HepG2 (cell line): ENCODE measurements at regions not wholly inside any gene's neighbourhood (a gene's known extent, or its start where the extent isn't known, plus 50 kb on each side); places are given as distances from the start of the nearest gene placed in this dataset.

Experiments used
- ATAC-seq: fragments of 200-7000 bp; cut with Tn5 transposase; 3 replicates; pipeline ENCODE4 v1.9.1; 2020; ENCODE audit warnings: mild to moderate bottlenecking, moderate library complexity
- BruUV-seq: library from RNA; stranded (reverse); fragments of 400-500 nt; replicated peaks from 2 replicates; lab custom pipeline; 2021; lab: Mats Ljungman, UMichigan
- CTCF ChIA-PET: fragments of 300-600 bp; formaldehyde crosslinking; extraction: SDS; loops from one replicate; lab custom pipeline; 2021; ENCODE audit warnings: low total read pairs, inconsistent platforms, low intra/inter-chr PET ratio; lab: Yijun Ruan, JAX
- POLR2A ChIA-PET: fragments of 350-600 bp; sonication (Branson Sonifier 250); formaldehyde crosslinking; loops from one replicate; lab custom pipeline; 2020; ENCODE audit warnings: antibody characterized with exemption, inconsistent platforms; lab: Yijun Ruan, JAX
- DNase-seq: peaks from one replicate; pipeline ENCODE4 v3.0.0-alpha.2; 2015; ENCODE audit warnings: low spot score
- FAIRE-seq: peaks from 3 replicates; lab custom pipeline; 2011; peaks lifted over from hg19 to GRCh38; lab: Jason Lieb, UNC
- H2AFZ ChIP-seq: one replicate; pipeline ENCODE4 v1.6.1; 2011; ENCODE audit warnings: low read length, inconsistent platforms
- H3K27ac ChIP-seq: fragments of 300-600 bp; 3 replicates; pipeline ENCODE4 v1.8.0; 2011; ENCODE audit warnings: mixed run types, mild to moderate bottlenecking, mixed read lengths, low read length, inconsistent platforms; ENCODE audit not compliant: insufficient read depth; ENCODE audit errors: extremely low read length
- H3K27me3 ChIP-seq, 2 experiments: fragments of 200-600 bp in 1 of 2; 2 replicates in 1 of 2; 3 replicates in 1 of 2; pipeline versions ENCODE4 v1.6.0 to v1.8.0; 2011; ENCODE audit warnings: low read length in 2 of 2, mild to moderate bottlenecking in 2 of 2, moderate library complexity in 2 of 2, inconsistent platforms in 1 of 2; ENCODE audit not compliant: insufficient read depth in 2 of 2, control insufficient read depth in 1 of 2
- H3K36me3 ChIP-seq, 2 experiments: fragments of 200-600 bp in 1 of 2; replicated peaks in 1 of 2; 2 replicates in 1 of 2; 3 replicates in 1 of 2; pipeline versions ENCODE4 v1.5.1 to v1.8.0; 2011; ENCODE audit warnings: low read length in 2 of 2, inconsistent platforms in 1 of 2; ENCODE audit not compliant: insufficient read depth in 2 of 2, control insufficient read depth in 1 of 2
- H3K4me1 ChIP-seq: 2 replicates; pipeline ENCODE4 v1.5.1; 2012; ENCODE audit warnings: low read length, inconsistent platforms; ENCODE audit not compliant: insufficient read depth
- H3K4me2 ChIP-seq: 2 replicates; pipeline ENCODE4 v1.6.0; 2011; ENCODE audit warnings: low read depth, low read length, inconsistent platforms
- H3K4me3 ChIP-seq, 3 experiments: fragments of 200-600 bp in 1 of 3; sonication (generic), shearing (Covaris generic) in 1 of 3; replicated peaks in 1 of 3; 2 replicates each; pipeline ENCODE4 v1.5.1; 2011 to 2016; ENCODE audit warnings: low read length in 3 of 3, inconsistent platforms in 2 of 3, low read depth in 2 of 3, mild to moderate bottlenecking in 2 of 3, control low read depth in 1 of 3, mixed read lengths in 1 of 3; ENCODE audit not compliant: insufficient read depth in 1 of 3
- H3K79me2 ChIP-seq: one replicate; pipeline ENCODE4 v1.6.1; 2011; ENCODE audit warnings: low read length, inconsistent platforms; ENCODE audit not compliant: insufficient read depth
- H3K9ac ChIP-seq: 2 replicates; pipeline ENCODE4 v1.6.0; 2011; ENCODE audit warnings: mild to moderate bottlenecking, low read depth, low read length, inconsistent platforms; ENCODE audit not compliant: insufficient read depth
- H3K9me3 ChIP-seq: 2 replicates; pipeline ENCODE4 v1.5.1; 2012; ENCODE audit warnings: mild to moderate bottlenecking, low read length
- H4K20me1 ChIP-seq: 2 replicates; pipeline ENCODE4 v1.6.0; 2011; ENCODE audit warnings: inconsistent platforms, mild to moderate bottlenecking, low read length, moderate library complexity; ENCODE audit not compliant: insufficient read depth
- ARHGAP35 ChIP-seq: sonication (generic); formaldehyde crosslinking; IDR thresholded peaks from 2 replicates; pipeline ENCODE4 v1.9.0; 2022; ENCODE audit warnings: mild to moderate bottlenecking, inconsistent platforms, moderate library complexity, missing genetic modification reagents, borderline replicate concordance
- ELF3 ChIP-seq: IDR thresholded peaks from 2 replicates; pipeline ENCODE4 v1.6.1; 2016; ENCODE audit warnings: missing genetic modification reagents, missing compliant biosample characterization
- NFIC ChIP-seq: IDR thresholded peaks from 2 replicates; pipeline ENCODE4 v1.6.1; 2012; ENCODE audit warnings: mild to moderate bottlenecking, low read length, inconsistent platforms
- REPIN1 ChIP-seq: sonication (generic); formaldehyde crosslinking; IDR thresholded peaks from 2 replicates; pipeline ENCODE4 v1.8.0; 2022; ENCODE audit warnings: missing genetic modification reagents, low read depth, mild to moderate bottlenecking, borderline replicate concordance
- SATB2 ChIP-seq: sonication (generic); formaldehyde crosslinking; IDR thresholded peaks from 2 replicates; pipeline ENCODE4 v1.5.0; 2020; ENCODE audit warnings: missing genetic modification reagents
- SMAD1 ChIP-seq: sonication (generic); formaldehyde crosslinking; IDR thresholded peaks from 2 replicates; pipeline ENCODE4 v1.4.0; 2020; ENCODE audit warnings: missing genetic modification reagents, low read depth, mild to moderate bottlenecking, borderline replicate concordance
- ZBTB8A ChIP-seq: sonication (generic); formaldehyde crosslinking; IDR thresholded peaks from 2 replicates; pipeline ENCODE4 v1.4.0; 2020; ENCODE audit warnings: mild to moderate bottlenecking, low read depth, missing genetic modification reagents, borderline replicate concordance
- ZNF816 ChIP-seq: sonication (generic); formaldehyde crosslinking; IDR thresholded peaks from 2 replicates; pipeline ENCODE4 v1.8.0; 2022; ENCODE audit warnings: missing genetic modification reagents, mild to moderate bottlenecking, borderline replicate concordance
- in situ Hi-C: cut with HindIII; loops from 2 replicates; pipeline ENCODE4 v1.10.0; 2017; ENCODE audit warnings: low pct_unique_long_range_greater_than_20kb; ENCODE audit not compliant: extremely low pct_ligation_motif_present
- intact Hi-C: fragments of 100-400 bp; cut with micrococcal nuclease; formaldehyde crosslinking; loops from one replicate; pipeline ENCODE4 v1.10.0; 2022; ENCODE audit not compliant: unreplicated experiment
- TF ChIP-seq, protein P1 (sequence below): sonication (generic); formaldehyde crosslinking; IDR thresholded peaks from 2 replicates; pipeline ENCODE4 v1.5.0; 2020; ENCODE audit warnings: mild to moderate bottlenecking, missing genetic modification reagents, borderline replicate concordance
- TF ChIP-seq, protein P2 (sequence below): sonication (generic); formaldehyde crosslinking; IDR thresholded peaks from 2 replicates; pipeline ENCODE4 v1.4.0; 2020; ENCODE audit warnings: missing genetic modification reagents, low read depth, mild to moderate bottlenecking, borderline replicate concordance
- TF ChIP-seq, protein P3 (sequence below): sonication (generic); formaldehyde crosslinking; IDR thresholded peaks from 2 replicates; pipeline ENCODE4 v1.5.1; 2020; ENCODE audit warnings: mild to moderate bottlenecking, missing genetic modification reagents
- TF ChIP-seq, protein P4 (sequence below): sonication (generic); formaldehyde crosslinking; IDR thresholded peaks from 2 replicates; pipeline ENCODE4 v1.5.0; 2020; ENCODE audit warnings: missing genetic modification reagents, mild to moderate bottlenecking, borderline replicate concordance

DNA sequence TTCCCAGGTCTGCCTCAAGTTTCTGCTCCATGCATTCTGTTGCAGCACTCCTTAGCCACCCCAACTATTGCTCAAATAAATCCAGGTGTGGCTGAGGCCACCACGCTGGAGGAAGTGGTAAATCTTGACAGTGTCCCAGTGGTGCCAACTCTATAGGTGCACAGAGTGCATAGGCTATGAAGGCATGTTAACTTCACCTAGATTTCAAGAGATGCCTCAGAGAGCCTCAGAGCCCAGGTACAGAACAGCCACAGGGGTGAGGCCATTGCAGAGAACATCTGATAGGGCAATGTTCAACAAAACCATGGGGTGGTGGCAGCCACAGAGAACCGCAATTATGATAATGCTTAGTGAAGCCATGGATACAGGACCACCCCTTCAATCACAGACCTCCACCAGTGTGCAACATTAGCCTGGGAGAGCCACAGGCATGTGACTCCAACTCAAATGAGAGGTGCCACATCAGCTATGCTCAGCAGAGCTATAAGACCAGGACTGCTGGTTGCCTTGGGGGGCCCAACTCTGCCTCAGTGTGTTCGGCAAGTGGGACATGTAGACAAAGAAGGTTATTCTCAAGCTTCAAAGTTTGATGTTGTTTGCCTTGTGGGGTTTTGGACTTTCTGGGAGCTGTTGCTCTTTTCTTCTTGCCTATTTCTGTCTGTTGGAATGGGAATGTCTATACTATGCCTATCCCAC, 468.7 kb downstream of the ANKRD50 start (continued):
- TF ChIP-seq, protein P1, sequence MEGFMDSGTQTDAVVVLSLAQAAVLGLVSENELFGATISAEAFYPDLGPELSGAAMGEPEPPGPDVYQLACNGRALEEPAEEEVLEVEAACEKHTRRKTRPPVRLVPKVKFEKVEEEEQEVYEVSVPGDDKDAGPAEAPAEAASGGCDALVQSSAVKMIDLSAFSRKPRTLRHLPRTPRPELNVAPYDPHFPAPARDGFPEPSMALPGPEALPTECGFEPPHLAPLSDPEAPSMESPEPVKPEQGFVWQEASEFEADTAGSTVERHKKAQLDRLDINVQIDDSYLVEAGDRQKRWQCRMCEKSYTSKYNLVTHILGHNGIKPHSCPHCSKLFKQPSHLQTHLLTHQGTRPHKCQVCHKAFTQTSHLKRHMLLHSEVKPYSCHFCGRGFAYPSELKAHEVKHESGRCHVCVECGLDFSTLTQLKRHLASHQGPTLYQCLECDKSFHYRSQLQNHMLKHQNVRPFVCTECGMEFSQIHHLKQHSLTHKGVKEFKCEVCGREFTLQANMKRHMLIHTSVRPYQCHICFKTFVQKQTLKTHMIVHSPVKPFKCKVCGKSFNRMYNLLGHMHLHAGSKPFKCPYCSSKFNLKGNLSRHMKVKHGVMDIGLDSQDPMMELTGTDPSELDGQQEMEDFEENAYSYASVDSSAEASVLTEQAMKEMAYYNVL (CRISPR knock-in tag), result no peak
- TF ChIP-seq REPIN1 (CRISPR knock-in tag) (no peak), ARHGAP35 (CRISPR knock-in tag) (no peak), NFIC (no peak), ZBTB8A (no peak)
- TF ChIP-seq, protein P2, sequence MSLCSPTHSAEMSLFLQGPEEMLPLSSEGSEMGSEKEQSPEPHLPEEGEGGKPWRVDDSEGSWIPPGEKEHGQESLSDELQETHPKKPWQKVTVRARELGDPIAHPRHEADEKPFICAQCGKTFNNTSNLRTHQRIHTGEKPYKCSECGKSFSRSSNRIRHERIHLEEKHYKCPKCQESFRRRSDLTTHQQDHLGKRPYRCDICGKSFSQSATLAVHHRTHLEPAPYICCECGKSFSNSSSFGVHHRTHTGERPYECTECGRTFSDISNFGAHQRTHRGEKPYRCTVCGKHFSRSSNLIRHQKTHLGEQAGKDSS, result no peak

DNA sequence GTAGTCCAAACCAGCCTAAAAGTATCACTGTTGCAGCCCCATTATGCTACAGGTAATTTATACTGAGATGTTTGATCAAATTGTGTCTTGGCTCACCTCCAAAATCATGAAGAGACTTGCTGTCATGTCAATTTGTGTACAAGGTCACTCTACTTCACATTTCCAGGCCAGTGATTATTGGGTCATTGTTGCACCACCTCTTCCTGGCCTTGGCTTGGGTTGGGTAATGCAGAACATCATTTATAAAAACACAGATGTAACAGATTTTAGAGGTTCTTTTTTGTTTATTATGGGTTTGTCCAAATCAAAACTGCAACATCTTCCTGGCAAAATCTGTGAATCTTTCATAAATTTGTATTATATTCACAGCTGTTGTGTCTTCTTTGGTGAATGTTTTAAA, 459.5 kb downstream of the ANKRD50 start:
- Histone ChIP-seq H3K27ac (no peak overlapping the region), H2AFZ (no peak overlapping the region), H3K9me3 (no peaks in the 10 kb centered on the region), H3K4me1 (no peaks in the 10 kb centered on the region), H3K79me2 (no peaks in the 10 kb centered on the region), H3K4me3 (no peak overlapping the region), H4K20me1 (no peaks in the 10 kb centered on the region), H3K9ac (no peak overlapping the region), H3K4me2 (no peak overlapping the region), H3K27me3 (no peaks in the 10 kb centered on the region), H3K36me3 (no peaks in the 10 kb centered on the region)
- no TSS peak for BruUV-seq
- ChIA-PET CTCF (no interaction called here), POLR2A (no interaction called here)
- ATAC-seq, result no peak
- in situ Hi-C loops, result loop anchor here (25.0 kb wide), 2 partner anchors 491 to 866 kb away; partner anchors contain the start of gene SPRY1
- FAIRE-seq, result no peak
- intact Hi-C loops, result no loop called here
- no peak for DNase-seq
- TF ChIP-seq, protein P3, sequence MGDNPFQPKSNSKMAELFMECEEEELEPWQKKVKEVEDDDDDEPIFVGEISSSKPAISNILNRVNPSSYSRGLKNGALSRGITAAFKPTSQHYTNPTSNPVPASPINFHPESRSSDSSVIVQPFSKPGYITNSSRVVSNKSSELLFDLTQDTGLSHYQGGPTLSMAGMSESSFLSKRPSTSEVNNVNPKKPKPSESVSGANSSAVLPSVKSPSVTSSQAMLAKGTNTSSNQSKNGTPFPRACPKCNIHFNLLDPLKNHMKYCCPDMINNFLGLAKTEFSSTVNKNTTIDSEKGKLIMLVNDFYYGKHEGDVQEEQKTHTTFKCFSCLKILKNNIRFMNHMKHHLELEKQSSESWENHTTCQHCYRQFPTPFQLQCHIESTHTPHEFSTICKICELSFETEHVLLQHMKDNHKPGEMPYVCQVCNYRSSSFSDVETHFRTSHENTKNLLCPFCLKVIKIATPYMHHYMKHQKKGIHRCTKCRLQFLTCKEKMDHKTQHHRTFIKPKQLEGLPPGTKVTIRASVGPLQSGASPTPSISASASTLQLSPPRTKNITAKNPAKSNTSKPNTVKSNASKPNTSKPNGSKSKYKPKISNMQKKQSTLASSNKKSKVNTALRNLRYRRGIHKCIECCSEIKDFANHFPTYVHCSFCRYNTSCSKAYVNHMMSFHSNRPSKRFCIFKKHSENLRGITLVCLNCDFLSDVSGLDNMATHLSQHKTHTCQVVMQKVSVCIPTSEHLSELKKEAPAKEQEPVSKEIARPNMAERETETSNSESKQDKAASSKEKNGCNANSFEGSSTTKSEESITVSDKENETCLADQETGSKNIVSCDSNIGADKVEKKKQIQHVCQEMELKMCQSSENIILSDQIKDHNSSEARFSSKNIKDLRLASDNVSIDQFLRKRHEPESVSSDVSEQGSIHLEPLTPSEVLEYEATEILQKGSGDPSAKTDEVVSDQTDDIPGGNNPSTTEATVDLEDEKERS (CRISPR knock-in tag), result no peak
- TF ChIP-seq SATB2 (CRISPR knock-in tag) (no peak), ELF3 (no peak), SMAD1 (no peak), ZNF816 (CRISPR knock-in tag) (no peak)
- TF ChIP-seq, protein P4, sequence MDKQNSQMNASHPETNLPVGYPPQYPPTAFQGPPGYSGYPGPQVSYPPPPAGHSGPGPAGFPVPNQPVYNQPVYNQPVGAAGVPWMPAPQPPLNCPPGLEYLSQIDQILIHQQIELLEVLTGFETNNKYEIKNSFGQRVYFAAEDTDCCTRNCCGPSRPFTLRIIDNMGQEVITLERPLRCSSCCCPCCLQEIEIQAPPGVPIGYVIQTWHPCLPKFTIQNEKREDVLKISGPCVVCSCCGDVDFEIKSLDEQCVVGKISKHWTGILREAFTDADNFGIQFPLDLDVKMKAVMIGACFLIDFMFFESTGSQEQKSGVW (CRISPR knock-in tag), result no peak
- TF ChIP-seq, all 625 proteins: peak for 0
